T-cell (primary cell): ENCODE measurements at regions not wholly inside any gene's neighbourhood (a gene's known extent, or its start where the extent isn't known, plus 50 kb on each side); places are given as distances from the start of the nearest gene placed in this dataset.
"Not testable (repeated sequence)": the region's sequence is repeated elsewhere in the genome, so short reads cannot be mapped to it uniquely, and the experiment has no call there.

ENCODE experiments used
- ATAC-seq, 4 experiments: fragments of 200-7000 bp in 3 of 4; fragments of 150-1000 bp in 1 of 4; cut with Tn5 transposase; replicated peaks in 1 of 4; 1 replicate in 3 of 4; 2 replicates in 1 of 4; pipeline ENCODE4 v1.10.0; 2021; ENCODE audit warnings: moderate library complexity in 3 of 4, mild to moderate bottlenecking in 2 of 4, moderate number of reproducible peaks in 1 of 4
- CTCF ChIA-PET, 2 donors: fragments of 300-600 bp; sonication (Branson Sonifier 250); formaldehyde crosslinking; loops; one replicate each; lab custom pipeline; 2022; ENCODE audit warnings: antibody characterized with exemption in 2 of 2; lab: Charles Lee
- POLR2A ChIA-PET, 2 donors: fragments of 300-600 bp; sonication (Branson Sonifier 250); formaldehyde crosslinking; loops; one replicate each; lab custom pipeline; 2022; ENCODE audit warnings: antibody characterized with exemption in 2 of 2; lab: Charles Lee
- DNase-seq, 35 experiments: peaks; one replicate each; pipeline versions ENCODE4 v3.0.0 to v3.0.0-alpha.2; 2013 to 2023
- H3K27ac ChIP-seq: one replicate; pipeline ENCODE4 v1.5.1; 2013; ENCODE audit warnings: low read length
- H3K27me3 ChIP-seq, 2 experiments: replicated peaks in 1 of 2; 1 replicate in 1 of 2; 2 replicates in 1 of 2; pipeline versions ENCODE4 v1.6.1 to v1.7.0; 2013; ENCODE audit warnings: low read length in 1 of 2, mixed read lengths in 1 of 2; ENCODE audit not compliant: control insufficient read depth in 2 of 2, insufficient read depth in 2 of 2; ENCODE audit errors: extremely low read depth in 1 of 2
- H3K36me3 ChIP-seq, 2 donors: 1 replicate in 1 of 2; 2 replicates in 1 of 2; pipeline versions ENCODE4 v1.6.1 to v1.7.0; 2013; ENCODE audit warnings: low read length in 1 of 2; ENCODE audit not compliant: control insufficient read depth in 2 of 2, insufficient read depth in 1 of 2; ENCODE audit errors: extremely low read depth in 1 of 2
- H3K4me1 ChIP-seq, 2 experiments: 1 replicate in 1 of 2; 2 replicates in 1 of 2; pipeline versions ENCODE4 v1.6.1 to v1.7.0; 2013; ENCODE audit warnings: low read length in 2 of 2, mixed read lengths in 1 of 2; ENCODE audit not compliant: insufficient read depth in 2 of 2, control insufficient read depth in 1 of 2; ENCODE audit errors: extremely low read depth in 1 of 2
- H3K4me3 ChIP-seq, 2 donors: 1 replicate in 1 of 2; 2 replicates in 1 of 2; pipeline versions ENCODE4 v1.5.1 to v1.7.0; 2013; ENCODE audit warnings: mild to moderate bottlenecking in 2 of 2, low read length in 1 of 2, moderate library complexity in 1 of 2; ENCODE audit not compliant: control insufficient read depth in 1 of 2; ENCODE audit errors: extremely low read depth in 1 of 2
- H3K9me3 ChIP-seq: 2 replicates; pipeline ENCODE4 v1.7.0; 2013
- H3K27ac Mint-ChIP-seq, 2 donors: one replicate each; pipeline ENCODE4 v1.8.0; 2020 to 2021; ENCODE audit warnings: mild to moderate bottlenecking in 2 of 2, mixed read lengths in 2 of 2
- H3K27me3 Mint-ChIP-seq, 2 donors: one replicate each; pipeline ENCODE4 v1.8.0; 2021 to 2022; ENCODE audit warnings: mixed read lengths in 2 of 2
- H3K36me3 Mint-ChIP-seq: one replicate; pipeline ENCODE4 v1.8.0; 2021; ENCODE audit warnings: mixed read lengths
- H3K4me1 Mint-ChIP-seq, 3 donors: one replicate each; pipeline ENCODE4 v1.8.0; 2020 to 2022; ENCODE audit warnings: mixed read lengths in 3 of 3, mild to moderate bottlenecking in 1 of 3
- H3K4me3 Mint-ChIP-seq, 3 donors: one replicate each; pipeline ENCODE4 v1.8.0; 2020 to 2022; ENCODE audit warnings: mild to moderate bottlenecking in 3 of 3, mixed read lengths in 3 of 3, moderate library complexity in 3 of 3
- H3K9me3 Mint-ChIP-seq, 3 donors: one replicate each; pipeline ENCODE4 v1.8.0; 2020 to 2022; ENCODE audit warnings: mixed read lengths in 3 of 3
- WGBS: methylation state at CpG from one replicate; pipeline ENCODE4 v1.1.5; 2013; ENCODE audit warnings: missing lambda C conversion rate; ENCODE audit not compliant: insufficient coverage; 5-methylcytosine and 5-hydroxymethylcytosine counted together

- Mint-ChIP-seq H3K36me3 (no peaks in the 10 kb centered on the region), H3K4me3 (no peak overlapping the region), H3K9me3 (peaks cover 0 to 11% (median 9%) of the 10 kb centered on the region in 3 donors), H3K27ac (no peak overlapping the region), H3K27me3 (peaks cover 30 to 48% of the 10 kb centered on the region in 2 donors), H3K4me1 (no peaks in the 10 kb centered on the region)
- no peaks in the 10 kb centered on the region for H3K4me1 ChIP-seq
- no peaks in the 10 kb centered on the region for H3K36me3 ChIP-seq
- no CpG with 5 or more reads among the region's 1 CpG for WGBS
- DNase-seq: no peak
- H3K4me3 ChIP-seq: no peak overlapping the region
- no peak for ATAC-seq
- ChIA-PET CTCF (no interaction called here), POLR2A (no interaction called here)
- H3K27ac ChIP-seq: no peak overlapping the region
- H3K27me3 ChIP-seq: peaks cover 0 to 31% of the 10 kb centered on the region in 2 experiments
- no peaks in the 10 kb centered on the region for H3K9me3 ChIP-seq
Measured at GRCh38 chr10:117454502-117454901, 79.3 kb upstream of the PDZD8 start.

- H3K27ac Mint-ChIP-seq, H3K27ac ChIP-seq, H3K4me1 ChIP-seq, H3K36me3 Mint-ChIP-seq, H3K9me3 ChIP-seq, ATAC-seq, H3K4me1 Mint-ChIP-seq, H3K36me3 ChIP-seq, POLR2A ChIA-PET, H3K4me3 Mint-ChIP-seq, CTCF ChIA-PET, DNase-seq, H3K4me3 ChIP-seq: not testable (repeated sequence)
- Mint-ChIP-seq H3K27me3 (peaks cover 25 to 39% of the 10 kb centered on the region in 2 donors), H3K9me3 (peaks cover 0 to 11% (median 9%) of the 10 kb centered on the region in 3 donors)
- WGBS: 49% methylated on average over 2 of the region's 5 CpGs
- H3K27me3 ChIP-seq: peaks cover 0 to 32% of the 10 kb centered on the region in 2 experiments
Measured at GRCh38 chr10:117453484-117453883, 78.2 kb upstream of the PDZD8 start.

- Histone ChIP-seq H3K9me3 (no peaks in the 10 kb centered on the region), H3K4me3 (no peak overlapping the region), H3K36me3 (no peaks in the 10 kb centered on the region), H3K4me1 (no peaks in the 10 kb centered on the region), H3K27ac (no peak overlapping the region), H3K27me3 (peaks cover 0 to 16% of the 10 kb centered on the region in 2 experiments)
- no peak for DNase-seq
- H3K36me3 Mint-ChIP-seq: no peaks in the 10 kb centered on the region
- H3K9me3 Mint-ChIP-seq: peaks cover 9 to 29% (median 14%) of the 10 kb centered on the region in 3 donors
- no peak overlapping the region for H3K27ac Mint-ChIP-seq
- 63% methylated on average over 1 of the region's 2 CpGs for WGBS
- ChIA-PET POLR2A (no interaction called here), CTCF (interaction anchor here in 1 of 2 donors (0.6 kb wide), 1 partner anchor 8 kb away, joined by 3 read pairs; no protein-coding TSS in a partner anchor)
- ATAC-seq: no peak
- peaks cover 14 to 28% of the 10 kb centered on the region in 2 donors for H3K27me3 Mint-ChIP-seq
- H3K4me1 Mint-ChIP-seq: no peaks in the 10 kb centered on the region
- no peak overlapping the region for H3K4me3 Mint-ChIP-seq
Measured at GRCh38 chr10:117450940-117451339, 75.7 kb upstream of the PDZD8 start.

GRCh38 chr10:117449636-117450035, 74.4 kb upstream of the PDZD8 start:
- H3K9me3 ChIP-seq: no peaks in the 10 kb centered on the region
- POLR2A ChIA-PET: no interaction called here
- Mint-ChIP-seq H3K36me3 (no peaks in the 10 kb centered on the region), H3K27me3 (peaks cover 10 to 30% of the 10 kb centered on the region in 2 donors), H3K4me3 (no peak overlapping the region), H3K9me3 (peaks cover 17 to 39% (median 18%) of the 10 kb centered on the region in 3 donors), H3K4me1 (no peaks in the 10 kb centered on the region), H3K27ac (no peak overlapping the region)
- CTCF ChIA-PET: no interaction called here
- DNase-seq (no peak), ATAC-seq (no peak)
- H3K27ac ChIP-seq: no peak overlapping the region
- H3K4me1 ChIP-seq: no peaks in the 10 kb centered on the region
- 67% methylated on average over 1 of the region's 6 CpGs for WGBS
- H3K36me3 ChIP-seq: no peaks in the 10 kb centered on the region
- H3K4me3 ChIP-seq: no peak overlapping the region
- peaks cover 0 to 7% of the 10 kb centered on the region in 2 experiments for H3K27me3 ChIP-seq

- Histone ChIP-seq H3K4me3 (no peak overlapping the region), H3K36me3 (no peaks in the 10 kb centered on the region), H3K27ac (no peak overlapping the region), H3K27me3 (peaks cover 0 to 6% of the 10 kb centered on the region in 2 experiments), H3K9me3 (no peaks in the 10 kb centered on the region), H3K4me1 (no peaks in the 10 kb centered on the region)
- H3K27me3 Mint-ChIP-seq: peaks cover 10 to 29% of the 10 kb centered on the region in 2 donors
- H3K27ac Mint-ChIP-seq: no peak overlapping the region
- ATAC-seq (no peak), DNase-seq (no peak)
- POLR2A ChIA-PET: no interaction called here
- CTCF ChIA-PET: no interaction called here
- no peaks in the 10 kb centered on the region for H3K36me3 Mint-ChIP-seq
- no peak overlapping the region for H3K4me3 Mint-ChIP-seq
- WGBS: 85% methylated on average over 4 of the region's 5 CpGs
- peaks cover 18 to 39% (median 18%) of the 10 kb centered on the region in 3 donors for H3K9me3 Mint-ChIP-seq
- no peaks in the 10 kb centered on the region for H3K4me1 Mint-ChIP-seq
Measured at GRCh38 chr10:117448802-117449201, 73.6 kb upstream of the PDZD8 start.

GRCh38 chr10:117445992-117446391, 70.8 kb upstream of the PDZD8 start:
- no peaks in the 10 kb centered on the region for H3K9me3 ChIP-seq
- Mint-ChIP-seq H3K4me1 (peaks cover 0 to 3% (median 0%) of the 10 kb centered on the region in 3 donors), H3K36me3 (no peaks in the 10 kb centered on the region), H3K9me3 (peaks cover 9 to 28% (median 18%) of the 10 kb centered on the region in 3 donors), H3K27me3 (peaks cover 24 to 25% of the 10 kb centered on the region in 2 donors), H3K27ac (no peak overlapping the region), H3K4me3 (no peak overlapping the region)
- POLR2A ChIA-PET: no interaction called here
- CTCF ChIA-PET: interaction anchor here in 1 of 2 donors (0.8 kb wide), 1 partner anchor 38 kb away, joined by 3 read pairs; no protein-coding TSS in a partner anchor
- ATAC-seq (no peak), DNase-seq (no peak)
- peaks cover 0 to 23% of the 10 kb centered on the region in 2 experiments for H3K27me3 ChIP-seq
- no peak overlapping the region for H3K4me3 ChIP-seq
- 85% methylated on average over 3 of the region's 3 CpGs for WGBS
- H3K36me3 ChIP-seq: no peaks in the 10 kb centered on the region
- H3K4me1 ChIP-seq: peaks cover 0 to 3% of the 10 kb centered on the region in 2 experiments
- H3K27ac ChIP-seq: no peak overlapping the region
